ENCODE measurements at regions not wholly inside any gene's neighbourhood (a gene's known extent, or its start where the extent isn't known, plus 50 kb on each side); places are given as distances from the start of the nearest gene placed in this dataset.

GRCh38 chr9:11794984-11795383, 898.2 kb upstream of the TYRP1 start:
- DNase-seq (ENCODE audit: low read depth): no peak
- H3K4me3 ChIP-seq (ENCODE audit: low read depth, low read length): no peak overlapping the region
- TF ChIP-seq CTCF (conservative IDR thresholded peaks at IDR 0.05; ENCODE audit: low read depth, low read length): no peak

- DNase-seq (ENCODE audit: low read depth): no peak
- no peak for TF ChIP-seq CTCF (conservative IDR thresholded peaks at IDR 0.05; ENCODE audit: low read depth, low read length)
- no peak overlapping the region for H3K4me3 ChIP-seq (ENCODE audit: low read depth, low read length)
Observed at GRCh38 chr9:11805969-11806368, 887.2 kb upstream of the TYRP1 start.

- no peak overlapping the region for H3K4me3 ChIP-seq (ENCODE audit: low read depth, low read length)
- TF ChIP-seq CTCF (conservative IDR thresholded peaks at IDR 0.05; ENCODE audit: low read depth, low read length): no peak
- no peak for DNase-seq (ENCODE audit: low read depth)
Observed at GRCh38 chr9:11821306-11821975, 871.7 kb upstream of the TYRP1 start.

GRCh38 chr9:11828201-11828600, 865.0 kb upstream of the TYRP1 start:
- DNase-seq (ENCODE audit: low read depth): no peak
- TF ChIP-seq CTCF (conservative IDR thresholded peaks at IDR 0.05; ENCODE audit: low read depth, low read length): no peak
- no peak overlapping the region for H3K4me3 ChIP-seq (ENCODE audit: low read depth, low read length)

- no peak overlapping the region for H3K4me3 ChIP-seq (ENCODE audit: low read depth, low read length)
- TF ChIP-seq CTCF (conservative IDR thresholded peaks at IDR 0.05; ENCODE audit: low read depth, low read length): no peak
- no peak for DNase-seq (ENCODE audit: low read depth)
Observed at GRCh38 chr9:11833056-11833455, 860.1 kb upstream of the TYRP1 start.

GRCh38 chr9:11868795-11869194, 824.4 kb upstream of the TYRP1 start:
- DNase-seq (ENCODE audit: low read depth): no peak
- no peak for TF ChIP-seq CTCF (conservative IDR thresholded peaks at IDR 0.05; ENCODE audit: low read depth, low read length)

GRCh38 chr9:11871852-11872251, 821.3 kb upstream of the TYRP1 start:
- no peak for DNase-seq (ENCODE audit: low read depth)
- no peak for TF ChIP-seq CTCF (conservative IDR thresholded peaks at IDR 0.05; ENCODE audit: low read depth, low read length)
- H3K4me3 ChIP-seq (ENCODE audit: low read depth, low read length): no peak overlapping the region

More at GRCh38 chr9:11868795-11869194, 824.4 kb upstream of the TYRP1 start:
- H3K4me3 ChIP-seq (ENCODE audit: low read depth, low read length): no peak overlapping the region
